ENCODE measurements at regions not wholly inside any gene's neighbourhood (a gene's known extent, or its start where the extent isn't known, plus 50 kb on each side); places are given as distances from the start of the nearest gene placed in this dataset.

DNA sequence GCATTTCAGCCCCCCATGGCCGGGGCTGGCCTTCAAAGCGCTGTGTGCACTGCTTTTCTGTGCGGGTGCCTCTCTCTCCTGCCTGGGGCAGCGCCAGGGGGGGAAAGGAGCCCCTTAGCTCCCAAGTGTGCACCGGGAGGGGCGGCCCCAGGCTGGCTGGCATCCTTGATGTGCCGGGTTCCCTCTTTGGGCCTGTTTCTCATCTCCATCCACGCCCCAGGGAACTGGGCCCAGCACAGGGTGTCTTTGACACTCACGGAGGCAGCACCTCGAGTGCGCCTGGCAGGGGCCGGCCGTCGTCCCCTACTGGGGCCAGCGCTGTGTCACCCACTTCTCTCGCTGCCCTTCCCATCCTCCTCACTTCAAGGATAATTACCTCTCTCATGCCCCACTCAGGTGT, 324.3 kb downstream of the TEX29 start:
- no peak for TF ChIP-seq NFE2L1 (CRISPR knock-in tag; IDR thresholded peaks at IDR 0.05)
- no peak for TF ChIP-seq SP1 (CRISPR knock-in tag; conservative IDR thresholded peaks at IDR 0.05)
- TF ChIP-seq, protein P1, sequence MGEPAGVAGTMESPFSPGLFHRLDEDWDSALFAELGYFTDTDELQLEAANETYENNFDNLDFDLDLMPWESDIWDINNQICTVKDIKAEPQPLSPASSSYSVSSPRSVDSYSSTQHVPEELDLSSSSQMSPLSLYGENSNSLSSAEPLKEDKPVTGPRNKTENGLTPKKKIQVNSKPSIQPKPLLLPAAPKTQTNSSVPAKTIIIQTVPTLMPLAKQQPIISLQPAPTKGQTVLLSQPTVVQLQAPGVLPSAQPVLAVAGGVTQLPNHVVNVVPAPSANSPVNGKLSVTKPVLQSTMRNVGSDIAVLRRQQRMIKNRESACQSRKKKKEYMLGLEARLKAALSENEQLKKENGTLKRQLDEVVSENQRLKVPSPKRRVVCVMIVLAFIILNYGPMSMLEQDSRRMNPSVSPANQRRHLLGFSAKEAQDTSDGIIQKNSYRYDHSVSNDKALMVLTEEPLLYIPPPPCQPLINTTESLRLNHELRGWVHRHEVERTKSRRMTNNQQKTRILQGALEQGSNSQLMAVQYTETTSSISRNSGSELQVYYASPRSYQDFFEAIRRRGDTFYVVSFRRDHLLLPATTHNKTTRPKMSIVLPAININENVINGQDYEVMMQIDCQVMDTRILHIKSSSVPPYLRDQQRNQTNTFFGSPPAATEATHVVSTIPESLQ (CRISPR knock-in tag; IDR thresholded peaks at IDR 0.05) = no peak
- TF ChIP-seq, protein P2, sequence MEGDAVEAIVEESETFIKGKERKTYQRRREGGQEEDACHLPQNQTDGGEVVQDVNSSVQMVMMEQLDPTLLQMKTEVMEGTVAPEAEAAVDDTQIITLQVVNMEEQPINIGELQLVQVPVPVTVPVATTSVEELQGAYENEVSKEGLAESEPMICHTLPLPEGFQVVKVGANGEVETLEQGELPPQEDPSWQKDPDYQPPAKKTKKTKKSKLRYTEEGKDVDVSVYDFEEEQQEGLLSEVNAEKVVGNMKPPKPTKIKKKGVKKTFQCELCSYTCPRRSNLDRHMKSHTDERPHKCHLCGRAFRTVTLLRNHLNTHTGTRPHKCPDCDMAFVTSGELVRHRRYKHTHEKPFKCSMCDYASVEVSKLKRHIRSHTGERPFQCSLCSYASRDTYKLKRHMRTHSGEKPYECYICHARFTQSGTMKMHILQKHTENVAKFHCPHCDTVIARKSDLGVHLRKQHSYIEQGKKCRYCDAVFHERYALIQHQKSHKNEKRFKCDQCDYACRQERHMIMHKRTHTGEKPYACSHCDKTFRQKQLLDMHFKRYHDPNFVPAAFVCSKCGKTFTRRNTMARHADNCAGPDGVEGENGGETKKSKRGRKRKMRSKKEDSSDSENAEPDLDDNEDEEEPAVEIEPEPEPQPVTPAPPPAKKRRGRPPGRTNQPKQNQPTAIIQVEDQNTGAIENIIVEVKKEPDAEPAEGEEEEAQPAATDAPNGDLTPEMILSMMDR (IDR thresholded peaks at IDR 0.05) = no peak
- no peak for TF ChIP-seq NR2C2 (CRISPR knock-in tag; IDR thresholded peaks at IDR 0.05)
- TF ChIP-seq ZNF317 (CRISPR knock-in tag; IDR thresholded peaks at IDR 0.05; ENCODE audit: borderline replicate concordance, low read depth) = no peak
- TF ChIP-seq ESRRA (CRISPR knock-in tag; IDR thresholded peaks at IDR 0.05; ENCODE audit: borderline replicate concordance) = no peak
- TF ChIP-seq NR3C1 (CRISPR knock-in tag; conservative IDR thresholded peaks at IDR 0.05; ENCODE audit: low read depth) = no peak
- no peak for TF ChIP-seq ZNF232 (CRISPR knock-in tag; IDR thresholded peaks at IDR 0.05)
- TF ChIP-seq, protein P3, sequence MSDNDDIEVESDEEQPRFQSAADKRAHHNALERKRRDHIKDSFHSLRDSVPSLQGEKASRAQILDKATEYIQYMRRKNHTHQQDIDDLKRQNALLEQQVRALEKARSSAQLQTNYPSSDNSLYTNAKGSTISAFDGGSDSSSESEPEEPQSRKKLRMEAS (CRISPR knock-in tag; IDR thresholded peaks at IDR 0.05) = no peak

Data from WTC11 (cell line).